GM19372 (cell line): ENCODE measurements at regions not wholly inside any gene's neighbourhood (a gene's known extent, or its start where the extent isn't known, plus 50 kb on each side); places are given as distances from the start of the nearest gene placed in this dataset.

Experiments
- ATAC-seq: cut with Tn5 transposase; IDR thresholded peaks from one replicate; pipeline ENCODE4 v1.9.1; 2021; ENCODE audit warnings: mild to moderate bottlenecking, low read depth, moderate library complexity; ENCODE audit not compliant: unreplicated experiment

DNA sequence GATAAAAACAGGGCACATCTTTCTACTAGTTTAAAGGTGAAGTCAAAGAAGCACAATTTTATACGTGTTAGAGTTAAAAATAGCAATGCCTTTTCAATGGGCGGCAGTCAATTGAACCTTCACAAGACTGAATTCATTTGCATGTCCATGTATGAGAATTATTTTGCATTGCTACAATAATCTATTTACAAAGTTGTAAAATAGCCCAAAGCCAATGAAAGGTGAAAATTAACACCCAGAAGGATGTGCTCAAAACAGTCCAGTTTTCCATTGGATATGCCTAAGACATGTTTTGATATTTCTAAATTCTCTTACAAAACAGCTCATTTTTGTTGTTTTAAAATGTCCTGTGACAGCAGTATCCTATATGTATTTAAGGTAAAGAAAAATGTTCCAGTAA lies 425.1 kb upstream of the SYT4 start:
- no peak for ATAC-seq

DNA sequence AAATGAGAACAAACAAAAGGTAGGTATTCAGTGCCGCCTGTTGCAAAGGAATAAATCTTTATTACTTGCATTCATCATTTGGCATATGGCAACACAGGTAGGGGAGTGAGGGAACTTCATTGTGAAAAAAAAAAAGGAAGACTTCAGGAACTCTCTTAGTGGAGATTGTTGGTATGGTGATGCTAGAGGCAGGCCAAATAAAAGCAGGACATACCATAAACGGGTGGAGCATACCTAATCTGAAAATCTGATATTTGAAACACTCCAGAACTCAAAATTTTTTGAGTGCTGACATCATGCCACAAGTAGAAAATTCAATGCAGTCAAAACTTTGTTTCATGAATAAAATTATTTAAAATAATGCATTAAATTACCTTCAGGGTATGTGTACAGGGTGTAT lies 425.8 kb upstream of the SYT4 start:
- no peak for ATAC-seq

DNA sequence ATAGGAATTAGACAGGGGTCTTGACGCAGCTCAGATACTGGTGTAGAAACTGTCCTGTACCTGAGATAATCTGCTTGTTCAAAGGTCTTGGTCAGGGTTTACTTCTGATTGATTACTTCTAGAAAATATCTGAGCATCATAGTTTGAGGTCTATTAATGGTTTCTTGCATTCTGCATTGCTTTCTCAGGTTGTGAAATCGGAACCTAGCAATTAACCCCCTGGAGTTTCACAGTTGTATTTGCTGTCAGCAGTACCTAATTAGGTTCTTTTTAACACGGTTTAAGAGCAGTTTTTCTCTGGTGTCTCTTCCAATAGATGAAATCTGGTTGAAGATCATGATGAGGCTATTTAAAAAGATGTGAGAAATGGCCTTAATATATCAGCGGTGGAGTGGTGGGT lies 428.6 kb upstream of the SYT4 start:
- ATAC-seq: no peak

DNA sequence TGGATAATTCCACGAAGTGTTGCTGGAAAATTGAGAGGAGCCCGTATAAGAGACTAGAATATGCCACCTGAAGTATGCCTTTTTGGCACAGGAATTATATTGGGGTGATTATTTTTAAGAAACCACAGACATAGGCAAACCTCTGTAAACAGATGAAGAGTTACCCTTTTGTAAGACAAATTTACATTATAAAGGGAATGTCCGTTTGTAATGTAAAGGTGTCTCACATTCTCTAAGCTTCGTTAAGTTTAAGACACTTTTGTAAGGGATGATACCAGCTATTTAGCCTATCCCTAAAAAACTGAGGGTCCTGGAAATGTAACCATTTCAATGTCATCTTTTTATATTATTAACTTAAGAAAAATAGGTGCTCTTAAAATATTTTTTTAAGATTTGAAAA lies 432.8 kb upstream of the SYT4 start:
- ATAC-seq: no peak

DNA sequence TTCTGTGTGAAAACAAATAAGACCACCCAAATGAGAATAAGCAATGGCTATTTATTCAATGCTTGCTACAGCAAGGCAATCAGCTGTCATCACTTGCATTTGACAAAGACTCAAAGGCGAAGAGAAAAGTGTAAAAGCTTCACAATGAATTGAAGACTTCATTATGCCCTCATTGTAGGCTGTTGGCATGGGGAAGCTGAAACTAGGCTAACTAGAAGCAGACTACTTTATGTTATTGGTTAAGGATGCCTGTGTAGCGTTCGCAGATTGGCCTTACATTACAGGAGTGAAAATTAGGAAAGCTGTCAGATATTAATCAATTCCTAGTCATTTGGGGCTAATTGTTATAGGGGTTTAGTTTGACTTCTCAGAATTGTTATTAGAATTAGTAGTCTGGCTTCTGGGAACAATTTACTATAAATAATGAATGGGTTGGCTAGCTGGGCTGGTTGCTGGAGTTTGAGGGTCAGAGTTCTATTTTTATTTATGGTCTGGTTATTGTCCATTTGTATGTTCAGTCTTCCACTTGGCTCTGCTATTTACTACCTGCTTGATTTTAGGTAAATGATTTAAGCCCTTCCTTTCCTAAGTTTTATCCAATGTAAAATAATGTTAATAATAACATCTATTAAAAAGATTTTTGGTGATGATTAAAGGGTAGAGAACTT lies 437.2 kb upstream of the SYT4 start:
- no peak for ATAC-seq

DNA sequence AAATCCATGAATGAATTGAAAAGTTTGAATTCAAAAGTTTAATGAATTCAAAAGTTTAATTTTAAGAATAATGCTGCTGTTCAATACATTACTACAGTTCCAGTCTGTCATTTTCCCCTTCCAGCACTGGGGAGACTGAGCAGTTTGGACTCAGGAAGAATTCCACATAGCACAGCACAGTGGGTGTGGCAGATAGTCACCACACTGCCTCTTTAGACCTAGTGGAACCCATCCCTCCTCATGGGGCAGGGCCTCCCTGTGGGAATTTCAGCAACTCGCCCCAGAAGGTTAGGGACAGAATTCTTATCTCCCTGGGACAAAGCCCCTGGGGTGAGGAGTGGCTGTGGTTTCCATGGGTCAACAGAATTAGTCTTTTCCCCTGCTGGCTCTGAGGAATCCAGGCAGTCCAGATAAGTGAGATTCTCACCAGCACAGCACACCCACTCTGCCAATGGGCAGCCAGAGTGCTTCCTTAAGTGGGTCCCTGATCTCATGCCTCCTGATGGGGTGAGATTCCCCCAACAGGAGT lies 442.0 kb upstream of the SYT4 start:
- no peak for ATAC-seq

DNA sequence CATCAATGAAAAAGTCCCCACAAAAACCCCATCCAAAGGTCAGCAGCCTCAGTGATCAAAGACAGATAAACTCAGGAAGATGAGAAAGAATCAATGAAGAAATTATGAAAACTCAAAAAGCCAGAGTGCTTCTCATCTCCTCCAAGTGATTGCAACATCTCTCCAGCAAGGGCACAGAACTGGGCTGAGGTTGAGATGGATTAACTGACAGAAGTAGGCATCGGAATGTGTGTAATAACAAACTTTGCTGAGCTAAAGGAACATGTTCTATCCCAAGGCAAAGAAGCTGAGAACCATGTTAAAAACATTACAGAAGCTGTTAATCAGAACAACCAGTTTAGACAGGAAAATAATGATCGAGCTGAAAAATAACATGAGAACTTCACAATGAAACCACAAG lies 442.8 kb upstream of the SYT4 start:
- no peak for ATAC-seq

DNA sequence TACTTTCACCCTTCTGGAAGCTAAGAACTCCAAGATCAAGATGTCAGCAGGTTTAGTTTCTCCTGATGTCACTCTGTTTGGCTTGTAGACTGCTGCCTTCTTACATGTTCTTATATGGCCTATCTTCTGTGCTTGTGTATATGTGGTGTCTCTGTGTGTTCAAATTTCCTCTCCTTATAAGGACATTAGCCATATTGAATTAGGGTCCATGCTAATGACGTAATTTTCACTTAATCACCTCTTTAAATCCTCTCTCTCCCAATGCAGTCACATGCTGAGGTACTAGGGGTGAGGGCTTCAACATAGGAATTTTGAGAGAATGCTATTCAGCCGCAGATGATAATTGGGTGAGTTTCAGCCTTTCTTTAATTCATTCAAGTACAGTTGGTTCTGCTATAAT lies 458.3 kb upstream of the SYT4 start:
- ATAC-seq: no peak

DNA sequence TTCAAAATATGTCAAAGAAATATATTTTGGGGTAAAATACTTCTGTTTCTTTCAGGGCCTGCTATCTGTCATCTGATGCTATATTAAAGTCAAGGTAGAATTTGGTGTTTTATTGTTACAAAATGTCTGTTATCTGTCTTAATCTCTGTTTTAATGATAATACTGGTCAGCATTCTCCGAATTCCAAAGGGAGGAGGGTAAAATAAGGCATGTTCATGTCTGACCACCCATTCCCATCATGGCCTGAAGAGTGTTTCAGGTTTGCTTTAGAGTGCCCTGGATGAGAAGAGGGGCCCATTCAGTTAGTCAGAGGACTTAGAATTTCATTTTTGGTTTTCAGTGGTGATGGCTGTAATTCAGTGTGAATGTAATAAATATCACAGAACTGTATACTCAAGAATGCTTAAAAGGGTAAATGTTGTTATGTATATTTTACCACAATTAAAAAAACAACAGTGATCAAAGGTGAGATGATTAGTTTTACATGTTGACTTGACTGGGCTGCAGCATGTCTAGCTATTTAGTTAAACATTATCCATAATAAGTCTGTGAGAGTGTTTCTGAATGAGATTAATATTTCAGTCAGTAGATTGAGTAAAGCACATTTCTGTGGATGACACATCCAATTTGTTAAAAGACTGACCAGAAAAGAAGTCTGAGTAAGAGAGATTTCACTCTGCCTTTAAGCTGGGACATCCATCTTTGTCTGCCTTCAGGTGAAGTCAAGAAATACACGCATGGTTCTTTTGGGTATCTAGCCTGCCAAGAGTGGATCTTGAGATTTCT lies 467.9 kb upstream of the SYT4 start:
- no peak for ATAC-seq

DNA sequence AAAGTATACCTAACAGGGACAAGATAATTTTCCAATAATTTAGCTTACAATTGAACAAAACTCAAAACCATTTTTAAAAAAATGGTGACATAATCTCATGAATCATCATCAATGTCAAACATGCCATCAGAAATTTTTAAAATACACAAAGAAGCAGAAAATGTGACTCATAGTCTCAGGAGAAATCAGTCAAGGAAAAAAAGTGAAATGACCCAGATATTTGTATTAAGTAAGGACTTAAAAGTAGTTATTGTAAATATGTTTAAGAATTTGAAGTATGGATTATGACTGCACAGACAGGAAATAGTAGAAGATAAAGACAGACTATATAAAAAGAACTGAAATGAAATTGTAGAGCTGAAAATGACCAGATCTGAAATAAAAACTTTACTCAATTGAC lies 473.9 kb upstream of the SYT4 start:
- ATAC-seq: no peak

DNA sequence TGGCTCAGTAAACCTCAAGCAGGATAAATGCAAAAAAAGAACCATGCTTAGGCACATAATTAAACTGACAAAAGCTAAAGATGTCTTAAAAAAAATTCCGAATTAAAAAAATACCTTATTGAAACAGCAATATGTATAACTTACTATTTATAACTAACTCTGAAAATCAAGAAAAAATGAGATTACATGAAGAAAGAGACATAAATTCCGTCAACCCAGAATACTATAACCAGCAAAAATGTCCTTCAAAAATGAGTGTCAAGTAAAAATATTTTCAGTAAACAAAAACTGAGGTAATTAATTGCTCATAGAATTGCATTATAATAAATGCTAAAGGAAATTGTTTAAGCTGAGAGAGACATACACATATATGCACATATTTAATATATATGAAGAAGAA lies 474.5 kb upstream of the SYT4 start:
- ATAC-seq: no peak

DNA sequence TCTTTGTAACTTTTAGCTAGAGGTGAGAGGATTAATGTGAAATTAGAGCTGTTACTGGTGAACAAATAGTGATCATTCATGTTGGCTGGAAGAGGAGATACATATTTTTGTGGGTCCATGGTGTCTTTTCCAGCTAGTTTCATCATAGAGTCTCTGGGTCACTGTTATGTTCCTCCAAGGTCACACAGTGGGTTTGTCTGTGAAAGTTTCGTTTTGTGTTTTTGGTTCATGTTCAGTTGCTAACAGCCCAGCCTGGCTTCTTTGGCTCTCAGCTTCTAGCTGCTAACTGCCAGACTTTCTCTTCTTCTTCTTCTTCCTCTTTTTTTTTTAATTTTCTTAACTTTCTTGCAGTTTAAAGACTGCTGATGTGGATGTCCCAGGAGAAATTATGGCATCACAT lies 480.0 kb upstream of the SYT4 start:
- ATAC-seq: no peak

DNA sequence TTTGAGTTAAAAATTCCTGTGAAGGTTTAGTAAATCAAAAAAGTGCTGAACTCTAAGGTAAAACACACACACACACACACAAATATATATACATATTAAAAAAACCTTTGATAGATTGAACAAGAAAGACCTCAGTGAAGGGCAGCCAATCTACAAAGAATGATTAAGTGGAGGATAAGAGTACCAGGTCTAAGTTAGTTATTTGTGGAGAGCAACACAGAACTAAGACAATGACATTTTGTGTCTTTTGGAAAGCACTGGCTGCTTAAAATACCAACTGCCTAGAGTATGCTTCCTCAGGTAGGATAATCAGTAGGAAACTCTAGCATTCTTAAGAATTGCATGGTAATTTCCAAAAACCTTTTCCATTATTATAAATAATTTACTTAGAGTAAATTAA lies 481.4 kb upstream of the SYT4 start:
- no peak for ATAC-seq

DNA sequence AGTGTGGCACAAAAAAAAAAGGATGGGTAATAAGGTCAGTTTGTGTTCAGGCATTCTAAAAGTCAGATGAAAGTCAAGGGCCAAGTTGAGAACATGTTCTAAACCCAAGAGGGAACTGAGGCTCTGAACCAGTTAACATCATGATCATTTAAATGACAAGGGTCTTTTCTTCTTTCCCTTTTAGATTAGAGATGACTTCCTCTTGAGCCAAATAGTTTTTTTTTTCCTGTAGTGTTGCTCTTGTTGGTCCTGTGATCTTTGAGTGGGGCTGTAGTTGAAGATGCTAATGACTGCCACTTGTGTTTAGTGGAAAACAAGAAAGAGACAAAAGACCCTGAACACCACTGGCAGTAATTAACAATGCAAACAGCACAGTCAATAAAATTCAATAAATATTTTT lies 482.7 kb upstream of the SYT4 start:
- ATAC-seq: no peak

DNA sequence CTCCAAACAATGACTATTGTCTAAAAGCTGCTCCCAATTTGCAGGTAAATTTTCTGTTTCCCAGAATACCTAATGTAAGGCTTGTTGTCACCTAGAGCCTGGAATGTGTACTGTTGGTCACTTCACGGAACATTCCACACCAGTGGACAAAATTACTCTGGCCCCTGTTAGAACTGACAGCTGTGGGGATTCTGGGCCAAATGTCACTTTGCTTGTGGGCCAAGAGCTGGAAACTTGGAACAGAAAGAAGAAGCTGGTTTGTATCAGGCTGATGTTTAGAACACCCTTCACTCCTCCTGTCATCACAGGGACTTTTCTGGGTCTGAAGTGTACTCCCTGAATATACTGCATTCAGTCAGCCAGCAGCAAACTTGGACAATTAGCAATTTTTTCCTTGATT lies 495.6 kb upstream of the SYT4 start:
- no peak for ATAC-seq

DNA sequence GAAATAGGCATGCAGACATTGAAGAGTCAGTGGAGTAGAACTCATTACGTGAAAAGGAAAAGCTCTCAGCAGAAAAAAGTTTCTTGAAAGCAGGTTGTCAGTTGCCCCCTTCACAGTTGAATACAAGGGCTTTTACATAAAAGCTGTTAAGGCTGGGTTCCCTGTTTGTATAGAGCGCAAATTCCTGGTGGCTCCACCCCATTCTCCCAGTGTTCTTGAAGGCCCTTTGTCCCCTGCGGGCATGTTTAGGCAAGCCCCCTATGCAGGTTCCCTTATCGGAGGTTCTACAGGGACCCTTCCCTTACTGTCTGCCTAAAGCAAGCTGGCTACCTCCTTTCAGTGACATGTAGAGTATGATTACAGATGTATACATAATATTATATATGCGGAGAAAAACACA lies 497.2 kb upstream of the SYT4 start:
- no peak for ATAC-seq

DNA sequence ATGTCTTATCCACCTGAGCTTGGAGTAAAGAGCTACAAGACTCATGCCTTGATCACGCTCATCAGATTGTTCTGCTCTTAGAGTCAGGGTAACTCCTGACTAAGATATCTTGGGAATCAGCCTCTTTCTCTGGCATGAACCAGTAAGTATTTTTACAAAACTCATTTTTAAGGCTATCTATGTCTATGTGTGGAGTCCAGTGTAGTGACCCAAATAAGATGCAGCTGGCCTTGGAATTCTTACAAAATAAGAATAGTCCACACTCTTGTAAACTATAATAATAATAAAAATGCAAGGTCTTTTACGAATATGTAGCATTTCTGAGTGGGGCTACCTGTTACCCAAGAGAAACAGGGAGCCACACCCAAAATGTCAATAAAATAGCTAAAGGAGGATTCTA lies 498.3 kb upstream of the SYT4 start:
- ATAC-seq: no peak

DNA sequence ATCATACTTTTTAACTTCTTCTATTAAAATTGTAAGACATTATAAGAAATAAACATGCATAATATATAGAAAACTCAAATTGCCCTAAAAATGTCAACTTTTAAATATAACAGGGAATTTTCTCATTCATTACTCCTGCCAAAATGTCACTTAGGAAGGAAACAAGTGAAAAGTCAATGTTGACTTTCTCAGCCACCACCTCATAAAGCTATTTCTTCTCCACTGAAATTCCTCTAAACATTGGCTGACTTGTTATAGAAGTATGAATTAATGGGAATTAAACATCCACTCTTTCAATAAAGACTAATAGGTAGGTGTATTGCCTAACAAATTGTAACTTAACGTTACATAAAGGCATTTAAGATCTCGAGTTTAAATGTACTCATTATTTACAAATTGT lies 499.7 kb upstream of the SYT4 start:
- no peak for ATAC-seq

DNA sequence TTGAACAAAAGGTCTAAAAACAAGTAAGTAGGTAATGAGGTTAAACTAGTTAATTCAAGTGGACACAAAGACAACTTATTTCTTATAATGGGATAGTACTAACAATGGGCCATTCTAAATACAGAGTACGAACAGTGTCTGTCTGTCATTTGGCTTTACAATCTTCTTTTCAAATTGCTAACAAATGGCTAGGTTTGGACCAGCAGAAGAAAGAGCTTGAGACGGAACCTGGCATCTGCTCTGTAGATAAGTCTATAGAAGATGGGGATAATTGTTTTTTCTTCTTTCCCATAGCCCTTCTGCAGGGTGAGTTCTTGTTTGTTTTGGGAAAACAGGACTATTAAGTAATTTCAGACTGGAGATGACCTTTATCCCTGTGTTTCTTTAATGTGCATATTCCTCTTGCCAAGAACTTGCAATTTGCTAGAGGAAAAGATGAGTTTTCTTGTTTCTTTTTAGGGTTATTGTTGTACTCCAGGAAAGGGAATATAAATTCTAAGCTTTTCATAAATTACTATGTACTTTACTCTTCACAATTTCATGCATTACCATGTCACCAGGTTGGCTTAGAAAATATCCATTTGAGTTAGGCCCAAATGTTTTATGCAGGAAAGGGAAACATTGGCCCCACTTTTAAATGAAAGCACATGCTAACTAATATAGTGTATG lies 500.5 kb upstream of the SYT4 start:
- ATAC-seq: no peak

DNA sequence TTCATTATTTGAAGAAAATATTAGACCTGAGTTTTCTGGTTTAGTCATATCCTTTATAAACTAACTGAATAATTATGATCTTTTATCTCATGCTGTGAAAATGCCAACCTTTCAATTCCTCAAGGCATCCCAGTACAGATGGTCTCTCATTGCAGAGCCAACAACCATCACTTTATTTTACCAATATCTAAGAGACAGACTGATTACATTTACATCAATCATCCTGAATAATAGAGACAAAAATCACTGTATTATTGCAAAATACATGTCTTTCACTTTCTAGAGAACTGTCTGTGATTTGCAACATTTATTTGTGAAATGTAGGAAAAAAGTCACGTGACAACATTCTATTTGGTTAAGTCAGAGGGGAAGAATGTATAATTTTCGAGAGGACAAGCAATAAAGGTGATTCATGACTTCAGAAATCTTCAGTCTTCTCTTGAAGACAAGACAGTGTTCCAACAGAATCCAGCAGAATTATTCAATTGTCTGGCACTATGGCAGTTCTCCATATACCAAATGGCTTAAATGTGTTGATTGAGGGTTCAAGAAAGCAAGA lies 503.6 kb upstream of the SYT4 start:
- ATAC-seq: no peak

DNA sequence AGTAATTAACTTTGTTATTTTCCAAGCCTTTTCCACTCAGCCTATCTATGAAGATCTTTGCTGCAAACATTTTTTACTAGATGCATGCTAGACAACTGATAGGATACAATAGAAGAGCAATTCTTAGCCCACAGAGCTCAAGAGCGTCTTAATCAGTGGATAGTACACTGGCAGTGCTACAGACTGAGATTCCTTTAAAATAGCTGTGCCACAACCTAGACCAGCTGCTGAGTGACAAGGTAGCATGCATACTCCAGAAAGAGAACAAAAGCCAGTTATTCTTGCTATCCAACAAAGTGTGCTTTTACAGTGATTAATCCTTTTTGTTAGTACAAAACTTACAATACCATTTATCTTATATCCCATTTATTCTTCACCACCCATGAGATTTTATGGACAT lies 507.9 kb upstream of the SYT4 start:
- no peak for ATAC-seq
